ENCODE measurements at regions not wholly inside any gene's neighbourhood (a gene's known extent, or its start where the extent isn't known, plus 50 kb on each side); places are given as distances from the start of the nearest gene placed in this dataset.

DNA sequence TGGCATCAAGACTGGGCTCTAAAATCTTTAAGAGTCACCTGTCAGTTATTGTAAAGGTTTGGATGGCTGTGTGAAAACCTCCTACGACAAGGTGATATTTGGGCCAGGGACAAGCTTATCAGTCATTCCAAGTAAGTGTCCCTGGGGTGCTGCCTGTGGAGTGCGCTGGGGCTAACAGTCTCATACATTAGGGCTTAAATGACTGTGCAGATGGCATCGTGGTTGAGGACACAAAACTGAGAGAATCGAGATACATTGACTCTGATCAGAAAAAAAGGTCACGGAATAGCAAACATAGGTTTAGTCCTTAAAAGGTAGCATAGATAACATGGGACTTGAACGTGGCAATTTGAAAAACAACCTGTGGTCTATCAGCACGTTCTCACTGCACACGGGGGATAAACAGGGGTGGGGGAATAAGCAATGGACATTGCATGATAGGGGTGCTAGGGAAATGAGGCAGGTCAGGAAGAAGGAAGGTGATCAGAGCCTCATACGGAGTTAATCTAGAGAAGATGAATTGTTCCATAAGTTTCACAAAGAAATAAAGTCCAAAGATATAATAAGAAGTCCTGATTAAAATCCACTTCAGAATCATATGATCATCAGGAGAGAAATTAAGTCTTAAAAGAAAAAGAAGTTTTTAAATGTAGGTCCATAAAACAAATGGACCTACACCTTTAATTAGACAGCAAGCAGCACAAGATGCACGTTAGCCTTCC is 100.3 kb downstream of the DAD1 start:
- TF ChIP-seq POLR2A (IDR thresholded peaks at IDR 0.05), result no peak
- TF ChIP-seq, protein P1, sequence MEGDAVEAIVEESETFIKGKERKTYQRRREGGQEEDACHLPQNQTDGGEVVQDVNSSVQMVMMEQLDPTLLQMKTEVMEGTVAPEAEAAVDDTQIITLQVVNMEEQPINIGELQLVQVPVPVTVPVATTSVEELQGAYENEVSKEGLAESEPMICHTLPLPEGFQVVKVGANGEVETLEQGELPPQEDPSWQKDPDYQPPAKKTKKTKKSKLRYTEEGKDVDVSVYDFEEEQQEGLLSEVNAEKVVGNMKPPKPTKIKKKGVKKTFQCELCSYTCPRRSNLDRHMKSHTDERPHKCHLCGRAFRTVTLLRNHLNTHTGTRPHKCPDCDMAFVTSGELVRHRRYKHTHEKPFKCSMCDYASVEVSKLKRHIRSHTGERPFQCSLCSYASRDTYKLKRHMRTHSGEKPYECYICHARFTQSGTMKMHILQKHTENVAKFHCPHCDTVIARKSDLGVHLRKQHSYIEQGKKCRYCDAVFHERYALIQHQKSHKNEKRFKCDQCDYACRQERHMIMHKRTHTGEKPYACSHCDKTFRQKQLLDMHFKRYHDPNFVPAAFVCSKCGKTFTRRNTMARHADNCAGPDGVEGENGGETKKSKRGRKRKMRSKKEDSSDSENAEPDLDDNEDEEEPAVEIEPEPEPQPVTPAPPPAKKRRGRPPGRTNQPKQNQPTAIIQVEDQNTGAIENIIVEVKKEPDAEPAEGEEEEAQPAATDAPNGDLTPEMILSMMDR (IDR thresholded peaks at IDR 0.05), result no peak
